Ishikawa (cell line): ENCODE measurements at regions not wholly inside any gene's neighbourhood (a gene's known extent, or its start where the extent isn't known, plus 50 kb on each side); places are given as distances from the start of the nearest gene placed in this dataset.

Source experiments
- CEBPB ChIP-seq: IDR thresholded peaks from 2 replicates; pipeline ENCODE4 v1.6.1; 2012
- CREB1 ChIP-seq: IDR thresholded peaks from 2 replicates; pipeline ENCODE4 v1.6.1; 2012; ENCODE audit warnings: low read depth
- EGR1 ChIP-seq: IDR thresholded peaks from 2 replicates; pipeline ENCODE4 v1.6.1; 2012
- EP300 ChIP-seq: IDR thresholded peaks from 2 replicates; pipeline ENCODE4 v1.6.1; 2012; ENCODE audit warnings: borderline replicate concordance
- FOXM1 ChIP-seq: IDR thresholded peaks from 2 replicates; pipeline ENCODE4 v1.6.1; 2012; ENCODE audit warnings: low read depth, borderline replicate concordance
- NFIC ChIP-seq: IDR thresholded peaks from 2 replicates; pipeline ENCODE4 v1.6.1; 2012
- RAD21 ChIP-seq: IDR thresholded peaks from 2 replicates; pipeline ENCODE4 v1.6.1; 2012; ENCODE audit warnings: low read depth
- TAF1 ChIP-seq: IDR thresholded peaks from 2 replicates; pipeline ENCODE4 v1.6.1; 2012; ENCODE audit warnings: low read depth, mild to moderate bottlenecking
- TCF12 ChIP-seq: IDR thresholded peaks from 2 replicates; pipeline ENCODE4 v1.6.1; 2012; ENCODE audit warnings: low read depth
- TEAD4 ChIP-seq: IDR thresholded peaks from 2 replicates; pipeline ENCODE4 v1.6.1; 2012
- YY1 ChIP-seq: IDR thresholded peaks from 2 replicates; pipeline ENCODE4 v1.6.1; 2012; ENCODE audit warnings: low read depth
- ZBTB7A ChIP-seq: IDR thresholded peaks from 2 replicates; pipeline ENCODE4 v1.6.1; 2012; ENCODE audit warnings: low read depth
- TF ChIP-seq, protein P1 (sequence below): IDR thresholded peaks from 2 replicates; pipeline ENCODE4 v1.6.1; 2012; ENCODE audit warnings: low read depth, mild to moderate bottlenecking
- TF ChIP-seq, protein P2 (sequence below): IDR thresholded peaks from 2 replicates; pipeline ENCODE4 v1.6.1; 2012
- TF ChIP-seq, protein P3 (sequence below): IDR thresholded peaks from 2 replicates; pipeline ENCODE4 v1.6.1; 2012

DNA sequence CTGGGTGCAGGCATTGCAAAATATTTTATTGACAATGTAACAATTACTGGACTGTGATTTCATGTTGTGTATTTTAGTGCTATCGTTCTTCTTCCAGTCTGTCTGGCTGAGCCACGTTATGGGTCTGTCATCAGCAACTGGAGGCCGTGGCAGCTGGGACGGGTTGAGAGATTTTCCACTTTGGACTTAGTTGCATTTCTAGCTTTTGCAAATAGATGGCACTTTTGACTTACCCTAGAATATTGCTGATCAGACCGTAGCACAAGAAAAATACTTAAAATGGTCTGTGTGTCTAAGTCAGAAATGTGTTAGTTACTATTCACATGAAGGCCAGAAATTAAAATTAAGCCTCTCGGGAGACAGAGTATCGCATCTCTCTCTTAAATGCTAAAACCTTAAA is 211.1 kb downstream of the TEX29 start:
- TF ChIP-seq CREB1 = no peak
- TF ChIP-seq, protein P1, sequence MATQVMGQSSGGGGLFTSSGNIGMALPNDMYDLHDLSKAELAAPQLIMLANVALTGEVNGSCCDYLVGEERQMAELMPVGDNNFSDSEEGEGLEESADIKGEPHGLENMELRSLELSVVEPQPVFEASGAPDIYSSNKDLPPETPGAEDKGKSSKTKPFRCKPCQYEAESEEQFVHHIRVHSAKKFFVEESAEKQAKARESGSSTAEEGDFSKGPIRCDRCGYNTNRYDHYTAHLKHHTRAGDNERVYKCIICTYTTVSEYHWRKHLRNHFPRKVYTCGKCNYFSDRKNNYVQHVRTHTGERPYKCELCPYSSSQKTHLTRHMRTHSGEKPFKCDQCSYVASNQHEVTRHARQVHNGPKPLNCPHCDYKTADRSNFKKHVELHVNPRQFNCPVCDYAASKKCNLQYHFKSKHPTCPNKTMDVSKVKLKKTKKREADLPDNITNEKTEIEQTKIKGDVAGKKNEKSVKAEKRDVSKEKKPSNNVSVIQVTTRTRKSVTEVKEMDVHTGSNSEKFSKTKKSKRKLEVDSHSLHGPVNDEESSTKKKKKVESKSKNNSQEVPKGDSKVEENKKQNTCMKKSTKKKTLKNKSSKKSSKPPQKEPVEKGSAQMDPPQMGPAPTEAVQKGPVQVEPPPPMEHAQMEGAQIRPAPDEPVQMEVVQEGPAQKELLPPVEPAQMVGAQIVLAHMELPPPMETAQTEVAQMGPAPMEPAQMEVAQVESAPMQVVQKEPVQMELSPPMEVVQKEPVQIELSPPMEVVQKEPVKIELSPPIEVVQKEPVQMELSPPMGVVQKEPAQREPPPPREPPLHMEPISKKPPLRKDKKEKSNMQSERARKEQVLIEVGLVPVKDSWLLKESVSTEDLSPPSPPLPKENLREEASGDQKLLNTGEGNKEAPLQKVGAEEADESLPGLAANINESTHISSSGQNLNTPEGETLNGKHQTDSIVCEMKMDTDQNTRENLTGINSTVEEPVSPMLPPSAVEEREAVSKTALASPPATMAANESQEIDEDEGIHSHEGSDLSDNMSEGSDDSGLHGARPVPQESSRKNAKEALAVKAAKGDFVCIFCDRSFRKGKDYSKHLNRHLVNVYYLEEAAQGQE = no peak
- TF ChIP-seq TAF1 = no peak
- no peak for TF ChIP-seq EP300
- TF ChIP-seq YY1 = no peak
- TF ChIP-seq, protein P2, sequence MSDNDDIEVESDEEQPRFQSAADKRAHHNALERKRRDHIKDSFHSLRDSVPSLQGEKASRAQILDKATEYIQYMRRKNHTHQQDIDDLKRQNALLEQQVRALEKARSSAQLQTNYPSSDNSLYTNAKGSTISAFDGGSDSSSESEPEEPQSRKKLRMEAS = no peak
- no peak for TF ChIP-seq ZBTB7A
- peak; percentile 30 for TF ChIP-seq RAD21

DNA sequence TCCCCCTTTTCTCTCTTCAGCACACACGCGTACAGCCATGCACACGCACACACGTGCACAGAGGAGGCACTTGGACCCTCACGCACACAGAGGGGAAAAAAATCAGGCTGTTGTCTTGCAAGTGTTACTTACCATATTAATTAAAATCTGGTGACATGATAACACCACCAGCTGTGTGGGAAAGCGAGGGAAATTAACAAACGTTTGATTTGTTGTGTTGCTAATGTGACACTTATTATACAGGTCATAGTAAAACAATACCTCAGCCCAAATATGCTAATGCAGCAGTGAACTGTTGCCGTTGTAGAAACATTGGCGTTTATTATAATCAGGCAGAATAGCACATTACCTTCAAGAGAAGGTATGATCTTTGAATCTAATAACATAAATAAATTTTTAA is 211.7 kb downstream of the TEX29 start:
- no peak for TF ChIP-seq TEAD4
- no peak for TF ChIP-seq TCF12
- TF ChIP-seq TAF1 = no peak
- no peak for TF ChIP-seq NFIC
- TF ChIP-seq EP300 = no peak

DNA sequence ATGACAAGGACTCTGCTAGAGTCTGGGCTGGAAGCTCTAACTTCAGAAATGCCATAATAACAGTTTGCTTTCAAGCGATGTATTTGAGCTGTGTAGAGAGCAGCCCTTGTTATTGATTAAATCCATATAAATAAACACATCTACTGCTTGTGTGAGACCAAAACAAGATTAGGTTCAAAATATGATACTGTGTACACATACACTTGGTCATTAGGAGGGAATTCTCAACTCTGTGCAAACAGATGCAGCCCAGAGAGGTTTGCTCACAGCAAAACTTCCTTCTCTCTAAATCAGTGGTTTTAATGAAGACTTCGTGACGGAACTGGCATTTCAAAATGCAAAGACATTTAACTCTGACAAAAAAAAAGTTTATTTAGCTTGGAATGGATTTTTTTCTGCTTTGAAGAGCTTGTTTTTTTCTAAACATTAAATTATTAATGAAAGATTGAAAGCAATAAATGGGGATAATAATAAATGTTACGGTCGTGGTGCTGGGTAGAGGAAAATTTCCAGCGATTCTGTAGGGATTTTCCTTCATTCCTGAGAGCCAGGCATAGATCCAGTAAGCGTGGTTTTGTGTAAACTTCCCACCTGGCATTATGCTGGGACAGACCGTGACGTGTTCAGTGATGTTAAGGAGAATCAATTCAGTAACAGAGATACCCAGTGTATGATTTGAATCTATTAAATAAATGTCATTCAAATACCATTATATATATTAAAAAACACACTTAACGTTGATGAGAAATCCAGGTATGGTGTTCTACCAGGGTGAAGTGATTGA is 213.7 kb downstream of the TEX29 start:
- TF ChIP-seq TEAD4 (no peak), EGR1 (no peak), NFIC (no peak), EP300 (no peak), FOXM1 (no peak), YY1 (no peak), CREB1 (no peak), RAD21 (no peak), TAF1 (no peak), ZBTB7A (no peak), TCF12 (no peak)
- TF ChIP-seq, protein P2 = no peak

DNA sequence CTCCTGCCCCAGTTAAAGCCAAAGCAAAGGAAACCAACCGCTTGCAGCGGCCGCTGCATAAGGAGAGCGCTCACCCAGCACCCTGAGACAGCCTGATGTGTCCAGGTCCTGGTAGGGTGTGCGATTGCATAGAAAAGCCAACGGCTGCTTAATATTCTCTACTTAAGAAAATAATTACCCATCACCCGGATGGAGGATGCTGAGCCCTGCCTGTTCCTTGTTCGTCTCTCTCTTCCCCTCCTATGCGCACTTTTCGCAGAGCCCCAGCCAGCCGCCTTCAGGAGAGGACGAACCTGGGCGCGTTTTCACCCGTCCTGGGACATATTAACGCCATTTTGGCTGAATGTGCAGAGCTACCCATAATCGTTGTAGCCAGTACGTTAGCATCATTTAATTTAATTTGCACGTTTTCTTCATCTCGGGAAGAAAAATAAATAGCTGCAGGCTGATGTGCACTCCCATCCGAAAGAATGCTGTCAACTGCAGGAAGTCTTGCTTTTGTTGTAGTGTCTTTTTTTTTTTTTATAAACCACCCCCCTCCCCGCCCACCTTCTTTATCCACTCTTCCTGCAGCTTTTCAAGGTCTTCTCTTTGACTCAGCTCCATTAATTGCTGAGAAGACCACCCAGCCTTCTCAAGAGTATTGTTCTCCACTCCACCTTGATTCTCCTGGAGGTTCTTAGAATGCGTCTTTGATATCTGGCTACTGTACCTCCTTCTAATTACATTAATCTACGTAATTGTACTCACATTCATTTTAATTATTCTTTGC is 214.5 kb downstream of the TEX29 start:
- TF ChIP-seq, protein P2 = no peak
- TF ChIP-seq EP300 (no peak), TAF1 (no peak), FOXM1 (no peak), TEAD4 (no peak)

DNA sequence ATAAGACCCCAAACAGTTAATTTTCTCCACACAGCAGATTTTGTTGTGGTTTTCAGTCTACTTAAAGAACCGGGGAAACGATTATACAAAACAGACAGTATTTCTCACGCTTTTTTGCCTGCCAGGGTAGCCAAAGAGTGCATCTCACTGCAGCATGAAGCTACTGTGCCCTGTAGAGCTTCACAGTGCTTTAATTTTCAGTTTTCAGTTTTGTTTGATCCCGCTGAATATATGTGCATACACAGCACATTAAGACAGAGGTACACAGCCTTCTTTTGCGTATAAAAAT is 215.0 kb downstream of the TEX29 start:
- TF ChIP-seq, protein P3, sequence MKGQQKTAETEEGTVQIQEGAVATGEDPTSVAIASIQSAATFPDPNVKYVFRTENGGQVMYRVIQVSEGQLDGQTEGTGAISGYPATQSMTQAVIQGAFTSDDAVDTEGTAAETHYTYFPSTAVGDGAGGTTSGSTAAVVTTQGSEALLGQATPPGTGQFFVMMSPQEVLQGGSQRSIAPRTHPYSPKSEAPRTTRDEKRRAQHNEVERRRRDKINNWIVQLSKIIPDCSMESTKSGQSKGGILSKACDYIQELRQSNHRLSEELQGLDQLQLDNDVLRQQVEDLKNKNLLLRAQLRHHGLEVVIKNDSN = no peak
- TF ChIP-seq CEBPB (no peak), CREB1 (no peak), FOXM1 (no peak), EGR1 (no peak), ZBTB7A (no peak), RAD21 (no peak), TAF1 (no peak), NFIC (no peak), TCF12 (no peak), TEAD4 (no peak)
- TF ChIP-seq, protein P2 = no peak
- TF ChIP-seq, protein P1 = no peak

DNA sequence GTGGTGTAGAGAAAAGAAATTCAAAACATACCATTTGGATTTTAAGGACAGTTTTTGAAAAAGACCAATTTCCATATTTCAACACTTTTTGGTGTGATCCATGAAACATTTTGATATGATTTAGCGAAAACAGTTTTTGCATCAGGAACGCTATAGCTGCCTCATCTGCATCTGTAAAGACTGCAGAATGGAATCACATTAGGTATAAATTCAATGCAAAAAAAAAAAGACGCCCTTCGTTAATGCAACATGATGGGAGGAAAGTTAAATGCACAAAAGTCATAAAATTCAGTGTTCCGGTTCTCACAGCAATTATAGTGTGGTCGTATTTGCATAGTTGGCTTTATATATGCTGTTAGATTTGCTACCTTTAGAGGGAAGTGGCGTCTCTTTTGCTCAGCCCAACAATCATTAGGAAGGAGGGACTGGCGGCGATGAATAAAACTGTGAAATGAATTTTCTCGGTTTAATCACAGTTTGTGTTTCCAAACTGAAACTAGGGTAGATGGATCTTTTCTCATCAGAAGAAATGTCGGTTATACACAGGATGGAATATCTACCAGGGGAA is 215.7 kb downstream of the TEX29 start:
- TF ChIP-seq ZBTB7A (no peak), TAF1 (no peak), EP300 (no peak), FOXM1 (no peak), CEBPB (no peak), YY1 (no peak), RAD21 (no peak), TEAD4 (no peak), CREB1 (no peak), EGR1 (no peak), NFIC (no peak), TCF12 (no peak)
- TF ChIP-seq, protein P2 = no peak
- TF ChIP-seq, protein P3 = no peak
- TF ChIP-seq, protein P1 = no peak
